ENCODE measurements at regions not wholly inside any gene's neighbourhood (a gene's known extent, or its start where the extent isn't known, plus 50 kb on each side); places are given as distances from the start of the nearest gene placed in this dataset.

GRCh38 chr16:9508328-9508936 is 417.0 kb downstream of the HAPSTR1 start:
- no peak for TF ChIP-seq CTCF (IDR thresholded peaks at IDR 0.05 in 4 of 5, conservative IDR thresholded peaks at IDR 0.05 in 1 of 5)
- TF ChIP-seq POLR2A (IDR thresholded peaks at IDR 0.05) = no peak
